Kidney glomerular epithelial cell (primary cell): ENCODE measurements at regions not wholly inside any gene's neighbourhood (a gene's known extent, or its start where the extent isn't known, plus 50 kb on each side); places are given as distances from the start of the nearest gene placed in this dataset.
"Not testable (repeated sequence)": the region's sequence is repeated elsewhere in the genome, so short reads cannot be mapped to it uniquely, and the experiment has no call there.

Experiments
- DNase-seq: peaks from one replicate; lab custom pipeline; 2025; lab: John Stamatoyannopoulos, UW

- not testable (repeated sequence) for DNase-seq
Measured at GRCh38 chr6:86872810-86873209, 64.5 kb upstream of the HTR1E start.

DNA sequence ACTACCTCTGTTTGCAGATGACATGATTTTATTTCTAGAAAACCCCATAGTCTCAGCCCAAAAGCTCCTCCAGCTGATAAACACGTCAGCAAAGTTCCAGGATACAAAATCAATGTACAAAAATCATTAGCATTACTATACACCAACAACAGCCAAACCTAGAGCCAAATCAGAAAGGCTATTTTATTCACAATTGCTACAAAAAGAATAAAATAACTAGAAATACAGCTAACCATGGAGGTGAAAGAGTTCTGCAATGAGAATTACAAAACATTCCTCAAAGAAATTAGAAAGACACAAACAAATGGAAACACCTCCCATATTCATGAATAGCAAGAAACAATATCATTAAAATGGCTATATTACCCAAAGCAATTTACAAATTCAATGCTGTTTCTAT lies 65.6 kb upstream of the HTR1E start:
- no peak for DNase-seq

- no peak for DNase-seq
Measured at GRCh38 chr6:86869500-86869899, 67.8 kb upstream of the HTR1E start.

GRCh38 chr6:86859513-86859912 lies 77.8 kb upstream of the HTR1E start:
- DNase-seq, result no peak

DNA sequence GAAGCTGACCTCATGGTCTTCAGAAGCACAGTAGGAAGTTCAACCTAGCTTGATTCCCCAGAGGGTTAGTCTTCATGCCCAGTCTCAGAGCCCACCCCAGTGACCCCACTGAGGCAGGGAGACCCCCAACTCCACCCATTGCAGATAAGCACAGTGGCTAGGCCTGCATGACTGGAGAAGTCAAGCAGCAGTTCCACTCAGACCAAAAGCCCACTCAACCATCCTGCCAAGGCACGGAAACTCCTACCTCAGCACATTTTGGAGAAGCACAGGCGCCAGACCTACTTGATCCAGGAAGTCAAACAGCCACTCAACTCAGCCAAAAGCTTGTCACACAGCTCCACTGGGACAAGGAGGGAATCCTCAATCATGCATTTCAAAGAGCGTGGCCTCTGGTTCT lies 78.4 kb upstream of the HTR1E start:
- no peak for DNase-seq

- no peak for DNase-seq
Measured at GRCh38 chr6:86857783-86858182, 79.5 kb upstream of the HTR1E start.

GRCh38 chr6:86856937-86857563 lies 80.3 kb upstream of the HTR1E start:
- DNase-seq, result peak; percentile 52

DNA sequence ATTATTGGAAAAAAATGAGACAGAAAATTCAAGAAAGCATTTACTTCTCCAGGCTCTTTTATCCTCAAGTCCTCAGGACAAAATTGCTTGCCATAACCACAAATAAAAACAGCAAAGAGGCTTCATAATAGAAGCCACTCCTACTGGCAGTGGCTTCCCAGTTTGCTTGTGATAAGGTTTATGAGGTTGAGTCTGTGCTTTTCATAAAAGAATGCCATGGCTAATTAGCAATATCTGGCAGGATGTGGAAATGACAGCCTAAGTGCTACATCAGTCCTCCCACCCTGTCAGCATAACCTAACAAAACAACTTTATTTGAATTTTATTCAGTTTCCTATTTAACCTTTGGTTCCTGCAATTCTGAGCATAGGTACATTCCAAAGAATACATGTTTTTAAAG lies 80.9 kb upstream of the HTR1E start:
- DNase-seq, result no peak

- DNase-seq, result no peak
Measured at GRCh38 chr6:86848986-86849385, 88.3 kb upstream of the HTR1E start.

DNA sequence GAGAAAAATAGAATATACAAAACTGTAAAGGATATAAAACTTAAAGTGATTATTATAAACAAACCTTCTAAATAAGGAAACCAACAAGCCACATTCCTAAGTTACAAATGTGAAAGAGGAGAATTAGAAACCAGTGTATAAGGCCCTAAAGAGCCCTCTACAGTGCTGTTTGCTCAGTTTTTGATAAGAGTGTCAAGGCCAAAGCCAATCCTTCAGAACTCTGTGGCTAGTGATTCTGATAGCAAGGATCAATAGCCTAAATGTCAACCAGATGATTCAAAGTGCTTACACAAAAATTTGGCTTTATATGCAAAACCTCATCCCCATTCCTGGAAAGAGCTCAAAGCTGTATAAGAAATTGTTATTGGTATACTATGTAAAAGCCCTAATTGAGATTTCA lies 104.6 kb upstream of the HTR1E start:
- DNase-seq, result no peak

- DNase-seq, result no peak
Measured at GRCh38 chr6:86825436-86825835, 111.9 kb upstream of the HTR1E start.

DNA sequence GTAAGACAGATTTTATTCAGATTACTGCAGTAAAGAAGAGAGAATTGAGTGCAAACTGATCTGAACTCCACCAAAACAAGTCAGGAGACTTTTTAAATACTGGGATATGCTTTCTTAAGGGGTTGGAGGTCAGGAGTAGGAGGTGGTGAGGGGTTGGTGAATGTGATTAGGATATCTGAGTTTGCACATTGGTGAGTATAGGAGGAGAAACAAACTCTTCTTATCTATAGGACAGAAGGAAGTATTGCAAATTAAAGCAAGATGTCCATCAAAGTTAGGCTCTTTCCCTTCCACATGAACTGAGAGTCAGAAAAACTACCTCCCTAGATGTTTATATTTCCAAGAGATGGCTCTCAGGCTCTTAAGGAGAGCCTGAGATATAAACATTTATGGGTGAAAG lies 114.6 kb upstream of the HTR1E start:
- no peak for DNase-seq

GRCh38 chr6:86820750-86821149 lies 116.6 kb upstream of the HTR1E start:
- DNase-seq, result no peak

DNA sequence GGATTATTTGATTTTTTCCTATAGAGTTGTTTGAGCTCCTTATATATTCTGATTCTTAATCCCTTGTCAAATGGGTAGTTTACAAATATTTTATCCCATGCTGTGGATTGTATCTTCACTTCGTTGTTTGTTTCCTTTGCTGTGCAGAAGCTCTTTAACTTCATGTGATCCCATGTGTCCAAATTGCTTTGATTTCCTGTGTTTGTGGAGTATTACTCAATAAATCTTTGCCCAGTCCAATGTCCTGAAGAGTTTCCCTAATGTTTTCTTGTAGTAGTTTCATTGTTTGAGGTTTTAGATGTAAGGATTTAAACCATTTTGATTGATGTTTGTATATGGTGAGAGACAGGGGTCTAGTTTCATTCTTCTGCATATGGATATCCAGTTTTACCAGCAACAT lies 143.7 kb upstream of the HTR1E start:
- no peak for DNase-seq

GRCh38 chr6:86791476-86791875 lies 145.9 kb upstream of the HTR1E start:
- no peak for DNase-seq

GRCh38 chr6:86789779-86790411 lies 147.4 kb upstream of the HTR1E start:
- DNase-seq, result no peak

DNA sequence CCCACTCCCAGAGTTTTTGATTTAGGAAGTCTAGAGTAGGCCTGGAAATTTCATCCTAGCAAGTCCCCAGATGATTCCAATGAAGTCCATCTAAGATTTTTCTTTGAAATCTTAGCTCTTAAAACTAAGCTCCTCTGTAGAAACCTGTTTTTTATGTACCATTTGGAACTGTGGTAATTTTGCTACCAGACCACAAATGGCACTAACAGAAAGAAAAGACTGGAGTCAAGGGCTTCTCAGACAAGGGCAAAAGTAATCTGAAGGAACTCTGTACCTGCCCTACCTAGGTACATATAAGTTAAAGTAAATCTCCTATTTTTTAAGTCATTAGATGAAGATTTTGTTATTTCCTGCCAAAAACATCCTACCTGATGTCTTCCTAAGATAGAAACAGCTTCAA lies 155.0 kb upstream of the HTR1E start:
- DNase-seq, result no peak

- DNase-seq, result no peak
Measured at GRCh38 chr6:86780923-86781322, 156.4 kb upstream of the HTR1E start.

GRCh38 chr6:86775893-86776292 lies 161.4 kb upstream of the HTR1E start:
- no peak for DNase-seq

DNA sequence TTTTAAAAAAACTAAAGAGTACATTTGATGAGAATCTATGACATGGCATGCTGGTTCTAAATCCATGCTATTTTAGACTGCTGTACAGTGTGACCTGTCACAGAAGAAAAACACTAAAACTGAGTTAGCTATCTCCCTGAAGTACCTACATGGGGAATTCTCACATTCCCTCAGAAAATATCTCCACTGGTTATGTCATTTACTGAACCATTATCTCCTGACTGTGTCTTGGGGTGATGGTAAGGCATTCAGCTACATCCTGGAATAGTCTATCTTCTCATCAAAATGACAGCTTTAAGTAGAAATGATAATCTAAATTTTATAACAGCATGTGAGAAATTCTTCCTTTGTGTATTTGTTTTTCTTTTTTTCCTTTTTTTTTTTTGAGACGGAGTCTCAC lies 172.1 kb upstream of the HTR1E start:
- no peak for DNase-seq

GRCh38 chr6:86759953-86760352 lies 177.4 kb upstream of the HTR1E start:
- not testable (repeated sequence) for DNase-seq

GRCh38 chr6:86756640-86757229 lies 180.6 kb upstream of the HTR1E start:
- DNase-seq, result no peak

GRCh38 chr6:86744048-86744447 lies 193.3 kb upstream of the HTR1E start:
- DNase-seq, result no peak

- DNase-seq, result no peak
Measured at GRCh38 chr6:86738078-86738477, 199.2 kb upstream of the HTR1E start.
